HG02759 (cell line): ENCODE measurements at regions not wholly inside any gene's neighbourhood (a gene's known extent, or its start where the extent isn't known, plus 50 kb on each side); places are given as distances from the start of the nearest gene placed in this dataset.
A peak's percentile ranks its signal among the peaks of the same experiment; 100 is the strongest.
"Not testable (repeated sequence)": the region's sequence is repeated elsewhere in the genome, so short reads cannot be mapped to it uniquely, and the experiment has no call there.

Source experiments
- ATAC-seq: cut with Tn5 transposase; IDR thresholded peaks from one replicate; pipeline ENCODE4 v1.9.1; 2021; ENCODE audit warnings: mild to moderate bottlenecking, moderate library complexity; ENCODE audit not compliant: unreplicated experiment

GRCh38 chr6:27827477-27827876 is 84.7 kb downstream of the OR2B2 start:
- not testable (repeated sequence) for ATAC-seq

GRCh38 chr6:27826612-27826985 is 85.6 kb downstream of the OR2B2 start:
- ATAC-seq: not testable (repeated sequence)

GRCh38 chr6:27825848-27826611 is 86.2 kb downstream of the OR2B2 start:
- ATAC-seq: not testable (repeated sequence)

- no peak for ATAC-seq
These were observed 87.0 kb downstream of the OR2B2 start for GRCh38 chr6:27825025-27825793.

DNA sequence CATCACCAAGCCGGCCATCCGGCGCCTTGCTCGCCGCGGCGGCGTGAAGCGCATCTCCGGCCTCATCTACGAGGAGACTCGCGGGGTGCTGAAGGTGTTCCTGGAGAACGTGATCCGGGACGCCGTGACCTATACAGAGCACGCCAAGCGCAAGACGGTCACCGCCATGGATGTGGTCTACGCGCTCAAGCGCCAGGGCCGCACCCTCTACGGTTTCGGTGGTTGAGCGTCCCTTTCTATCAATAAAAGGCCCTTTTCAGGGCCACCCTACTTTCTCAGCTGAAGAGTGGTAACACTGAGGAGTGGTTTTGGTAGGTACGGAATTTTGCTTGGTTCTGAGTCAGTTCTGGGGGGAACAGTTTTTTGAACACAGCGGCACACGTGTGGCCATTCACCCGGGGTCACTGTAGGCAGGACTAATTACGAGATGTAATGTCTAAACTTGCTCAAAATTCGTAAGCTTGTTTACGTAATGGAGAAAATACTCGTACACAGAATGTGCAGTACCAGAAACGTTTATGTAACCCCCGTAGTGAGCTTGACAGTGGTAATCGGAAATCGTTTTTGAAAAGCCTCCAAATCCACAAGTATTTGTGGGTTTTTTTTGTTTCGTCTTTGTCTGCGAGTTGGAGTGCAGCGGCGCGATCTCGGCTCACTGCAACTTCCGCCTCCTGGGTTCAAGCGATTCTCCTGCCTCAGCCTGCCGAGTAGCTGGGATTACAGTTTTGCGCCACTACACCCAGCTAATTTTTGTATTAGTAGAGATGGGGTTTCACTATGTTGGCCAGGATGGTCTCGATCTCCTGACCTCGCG is 87.8 kb downstream of the OR2B2 start:
- ATAC-seq: peak; percentile 71

- peak; percentile 76 for ATAC-seq
These were observed 88.4 kb downstream of the OR2B2 start for GRCh38 chr6:27823714-27824210.

GRCh38 chr6:27816906-27817305 is 95.3 kb downstream of the OR2B2 start:
- no peak for ATAC-seq

GRCh38 chr6:27814665-27815424 is 97.4 kb downstream of the OR2B2 start:
- ATAC-seq: peak; percentile 54

- peak; percentile 42 for ATAC-seq
These were observed 97.9 kb downstream of the OR2B2 start for GRCh38 chr6:27814415-27814664.

DNA sequence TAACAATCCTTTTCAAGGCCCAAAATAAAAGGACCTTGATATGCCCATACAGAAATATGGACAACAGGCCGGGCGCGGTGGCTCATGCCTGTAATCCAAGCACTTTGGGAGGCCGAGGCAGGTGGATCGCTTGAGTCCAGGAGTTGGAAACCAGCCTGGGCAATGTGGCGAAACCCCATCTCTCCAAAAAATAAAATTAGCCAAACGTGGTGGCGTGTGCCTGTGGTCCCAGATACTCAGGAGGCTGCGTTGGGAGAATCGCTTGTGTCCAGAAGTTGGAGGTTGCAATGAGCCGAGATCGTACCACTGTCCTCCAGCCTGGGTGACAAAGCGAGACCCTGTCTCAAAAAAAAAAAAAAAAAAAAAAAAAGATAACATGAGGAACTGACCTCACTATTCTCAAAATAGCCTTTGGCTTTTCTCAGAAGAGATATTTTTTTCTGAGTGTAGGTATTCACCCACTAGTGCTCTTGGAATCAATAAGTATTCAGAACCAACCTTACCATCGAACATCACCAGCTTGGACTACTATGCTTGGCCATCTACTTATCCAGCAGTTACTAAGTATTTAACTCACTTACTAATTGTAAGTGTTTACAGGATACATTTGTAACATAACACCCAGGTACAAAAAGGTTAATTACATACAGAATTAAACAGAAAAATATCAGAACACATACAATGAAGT is 99.2 kb downstream of the OR2B2 start:
- ATAC-seq: no peak

DNA sequence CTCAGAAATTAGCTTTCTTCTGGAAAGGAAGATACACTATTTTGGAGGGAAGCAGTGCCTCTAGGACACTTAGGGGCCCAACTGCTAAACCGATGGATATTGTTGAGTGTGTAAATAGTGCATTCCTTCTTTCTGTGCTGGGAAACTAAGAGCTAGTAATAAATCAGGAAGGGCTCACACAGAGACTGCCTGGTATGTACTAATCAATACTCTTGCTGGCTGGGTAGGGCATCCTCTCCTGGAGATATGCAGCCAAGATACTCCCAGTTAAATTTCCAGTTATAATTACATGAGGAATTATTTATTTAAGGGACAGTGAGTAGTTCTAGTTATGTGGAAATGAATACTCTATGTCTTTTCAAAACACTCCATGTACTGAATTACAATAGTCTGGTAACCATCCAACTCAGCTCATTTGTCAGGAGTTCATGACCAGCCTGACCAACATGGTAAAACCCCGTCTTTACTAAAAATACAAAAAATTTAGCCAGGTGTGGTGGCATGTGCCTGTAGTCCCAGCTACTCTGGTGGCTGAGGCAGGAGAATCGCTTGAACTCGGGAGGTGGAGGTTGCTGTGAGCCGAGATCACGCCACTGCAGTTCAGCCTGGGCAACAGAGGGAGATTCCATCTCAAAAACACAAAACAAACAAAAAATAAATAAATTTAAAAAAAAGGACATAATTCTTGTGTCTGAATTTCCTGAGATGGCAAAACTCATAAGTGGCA is 100.0 kb downstream of the OR2B2 start:
- ATAC-seq: no peak

DNA sequence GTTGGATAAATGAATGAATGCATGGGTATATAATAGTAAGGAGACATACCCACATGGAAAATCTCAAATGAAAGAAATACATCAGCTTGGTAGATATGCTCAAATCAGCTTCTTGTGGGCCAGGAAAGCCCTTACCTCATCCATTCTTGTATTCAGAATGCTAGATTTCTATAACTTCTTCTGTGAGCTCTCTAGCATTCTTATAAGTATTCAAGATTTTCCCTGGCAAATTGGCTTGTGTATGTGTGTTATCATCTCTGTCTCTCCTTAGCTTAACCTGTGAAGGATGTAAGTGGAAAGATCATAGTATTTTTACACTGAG is 100.8 kb downstream of the OR2B2 start:
- ATAC-seq: no peak

DNA sequence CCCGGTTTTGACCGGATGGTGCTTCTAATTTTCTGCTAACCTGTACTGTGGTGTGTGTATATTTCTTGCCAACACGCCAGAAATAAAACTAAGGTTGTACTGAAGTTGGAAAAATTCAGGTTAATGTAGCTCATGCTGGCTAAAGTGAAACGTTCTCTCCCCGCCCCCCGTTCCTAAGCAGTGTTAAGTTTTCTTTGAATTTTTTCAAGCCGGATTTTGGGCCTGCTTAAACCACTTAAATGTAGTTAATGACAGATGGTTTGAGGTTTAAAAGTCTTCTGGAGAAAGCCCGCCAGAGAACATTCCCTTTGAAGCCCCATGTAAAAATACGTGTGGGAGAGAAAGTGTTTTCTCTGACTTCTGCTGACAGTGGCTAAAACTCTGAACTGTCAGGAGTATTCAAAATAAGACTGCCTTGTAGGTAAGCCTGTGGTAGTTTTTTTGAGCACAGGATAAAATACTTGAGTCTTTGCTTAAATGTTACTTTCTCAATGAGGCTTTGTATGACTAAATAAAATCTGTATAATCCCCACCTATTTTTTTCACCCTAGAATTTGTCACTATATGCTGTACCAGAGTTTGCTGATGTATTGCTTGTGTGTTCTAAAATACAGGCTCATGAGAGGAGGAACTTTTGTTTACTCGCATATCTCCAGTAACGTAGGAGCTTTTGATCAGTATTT is 101.3 kb downstream of the OR2B2 start:
- no peak for ATAC-seq

DNA sequence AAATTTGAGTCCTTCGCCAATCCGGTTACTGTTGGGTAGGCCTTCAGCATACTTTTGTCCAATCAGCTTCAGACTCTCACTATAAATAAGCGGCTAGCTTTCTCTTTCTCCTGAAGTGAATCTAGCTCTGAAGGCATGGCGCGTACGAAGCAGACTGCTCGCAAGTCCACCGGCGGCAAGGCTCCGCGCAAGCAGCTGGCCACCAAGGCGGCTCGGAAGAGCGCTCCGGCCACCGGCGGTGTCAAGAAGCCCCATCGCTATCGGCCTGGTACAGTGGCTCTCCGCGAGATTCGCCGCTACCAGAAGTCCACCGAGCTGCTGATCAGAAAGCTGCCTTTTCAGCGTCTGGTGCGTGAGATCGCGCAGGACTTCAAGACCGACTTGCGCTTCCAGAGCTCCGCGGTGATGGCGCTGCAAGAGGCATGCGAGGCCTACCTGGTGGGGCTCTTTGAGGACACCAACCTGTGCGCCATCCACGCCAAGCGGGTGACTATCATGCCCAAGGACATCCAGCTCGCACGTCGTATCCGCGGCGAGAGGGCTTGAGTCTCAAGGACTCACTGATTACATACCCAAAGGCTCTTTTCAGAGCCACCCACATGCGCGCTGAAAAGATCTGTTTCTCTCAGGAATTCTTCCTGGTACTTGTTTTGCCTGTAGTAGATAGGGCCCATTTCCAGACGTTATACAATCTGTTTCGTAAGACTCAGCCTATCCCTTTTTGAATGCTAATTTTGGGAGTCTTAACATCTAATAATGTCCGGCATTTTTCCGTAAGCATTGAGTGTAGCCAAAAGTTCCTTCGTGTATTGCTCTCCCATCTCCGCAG is 102.0 kb downstream of the OR2B2 start:
- peak; percentile 36 for ATAC-seq

DNA sequence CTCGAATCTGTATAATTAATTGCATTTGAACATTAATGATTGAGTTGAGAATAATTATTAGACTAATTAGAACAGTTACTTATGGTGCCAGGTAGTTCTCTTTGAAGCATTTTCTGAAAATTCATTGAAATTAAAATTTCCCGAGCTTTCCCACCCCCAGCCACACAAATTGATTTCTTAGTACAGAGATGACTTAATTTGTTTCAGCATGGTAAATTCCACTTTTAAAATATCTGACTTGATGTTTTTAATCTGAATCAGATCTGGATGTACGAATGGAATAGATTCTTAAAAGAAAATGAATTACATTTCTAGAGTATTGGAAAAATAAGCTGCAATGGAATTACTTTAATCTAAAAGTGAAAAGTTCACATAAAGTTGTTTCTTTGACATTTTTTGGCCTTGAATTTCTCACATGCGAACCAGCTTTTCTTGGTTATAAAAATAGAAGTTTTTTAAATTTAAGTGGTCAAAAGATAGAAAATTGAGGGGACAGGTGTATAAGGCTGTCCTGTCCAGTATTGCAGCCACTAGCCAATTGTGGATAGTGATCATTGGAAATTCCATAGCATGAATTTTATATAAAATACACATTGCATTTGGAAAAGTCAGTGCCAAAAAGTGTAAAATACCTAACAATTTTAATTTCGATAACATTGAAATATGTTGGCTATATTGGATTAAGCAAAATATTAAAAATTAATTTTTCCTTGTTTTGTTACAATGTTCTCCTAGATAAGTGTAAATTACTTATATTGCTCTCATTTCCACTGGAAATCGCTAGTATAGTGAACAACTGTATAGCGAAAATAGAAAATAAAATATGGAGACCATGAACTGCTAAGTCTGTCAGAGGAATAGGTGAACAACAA is 102.9 kb downstream of the OR2B2 start:
- no peak for ATAC-seq

- not testable (repeated sequence) for ATAC-seq
These were observed 103.7 kb downstream of the OR2B2 start for GRCh38 chr6:27808242-27809066.
